GM12878 (cell line): ENCODE measurements at regions not wholly inside any gene's neighbourhood (a gene's known extent, or its start where the extent isn't known, plus 50 kb on each side); places are given as distances from the start of the nearest gene placed in this dataset.

Experiments used
- ATAC-seq: fragments of 200-7000 bp; cut with Tn5 transposase; 3 replicates; pipeline ENCODE4 v1.9.1; 2020; ENCODE audit warnings: mild to moderate bottlenecking, moderate library complexity
- BruUV-seq: library from RNA; stranded (reverse); fragments of 400-500 nt; replicated peaks from 2 replicates; lab custom pipeline; 2021; lab: Mats Ljungman, UMichigan
- CTCF ChIA-PET: fragments of 300-600 bp; sonication (Branson Sonifier 250); formaldehyde crosslinking; extraction: SDS; loops from one replicate; lab custom pipeline; 2021; ENCODE audit warnings: inconsistent platforms; lab: Yijun Ruan, JAX
- POLR2A ChIA-PET: fragments of 350-600 bp; formaldehyde crosslinking; extraction: SDS; loops from one replicate; lab custom pipeline; 2021; ENCODE audit warnings: inconsistent platforms; lab: Charles Lee
- RAD21 ChIA-PET: fragments of 300-600 bp; sonication (Branson Sonifier 250); formaldehyde crosslinking; loops from one replicate; lab custom pipeline; 2023; ENCODE audit warnings: antibody characterized with exemption; ENCODE audit not compliant: unreplicated experiment; lab: Charles Lee
- SMC1A ChIA-PET: fragments of 300-600 bp; sonication (Branson Sonifier 250); formaldehyde crosslinking; loops from one replicate; lab custom pipeline; 2023; ENCODE audit not compliant: unreplicated experiment, uncharacterized antibody; lab: Charles Lee
- DNase-seq: peaks from one replicate; pipeline ENCODE4 v3.0.0-alpha.2; 2011; ENCODE audit warnings: low read depth, low spot score
- FAIRE-seq: peaks from 3 replicates; lab custom pipeline; 2011; peaks lifted over from hg19 to GRCh38; lab: Jason Lieb, UNC
- H2AFZ ChIP-seq: 2 replicates; pipeline ENCODE4 v1.6.0; 2011; ENCODE audit warnings: low read depth, low read length, control low read depth; ENCODE audit not compliant: control insufficient read depth
- H3K27ac ChIP-seq: 2 replicates; pipeline ENCODE4 v1.5.1; 2011; ENCODE audit warnings: control low read depth; ENCODE audit not compliant: control insufficient read depth, insufficient read depth
- H3K27me3 ChIP-seq, 2 experiments: replicated peaks in 1 of 2; 2 replicates each; pipeline versions ENCODE4 v1.6.0 to v1.6.1; 2011; ENCODE audit warnings: low read length in 1 of 2; ENCODE audit not compliant: control insufficient read depth in 2 of 2, insufficient read depth in 2 of 2
- H3K36me3 ChIP-seq, 2 experiments: 2 replicates each; pipeline ENCODE4 v1.5.1; 2011; ENCODE audit warnings: low read length in 1 of 2; ENCODE audit not compliant: control insufficient read depth in 2 of 2, insufficient read depth in 2 of 2
- H3K4me1 ChIP-seq: 2 replicates; pipeline ENCODE4 v1.6.1; 2011; ENCODE audit warnings: mild to moderate bottlenecking, low read length, moderate library complexity, mixed read lengths; ENCODE audit not compliant: control insufficient read depth, insufficient read depth
- H3K4me2 ChIP-seq: 2 replicates; pipeline ENCODE4 v1.6.0; 2011; ENCODE audit warnings: control low read depth; ENCODE audit not compliant: control insufficient read depth, insufficient read depth
- H3K4me3 ChIP-seq: fragments of 200-600 bp; sonication (generic); 2 replicates; pipeline ENCODE4 v1.5.1; 2016
- H3K79me2 ChIP-seq: 2 replicates; pipeline ENCODE4 v1.6.0; 2011; ENCODE audit warnings: low read length; ENCODE audit not compliant: control insufficient read depth, insufficient read depth
- H3K9ac ChIP-seq: 2 replicates; pipeline ENCODE4 v1.8.0; 2011; ENCODE audit warnings: low read length, control low read depth, mixed read lengths; ENCODE audit not compliant: control insufficient read depth, insufficient read depth
- H3K9me3 ChIP-seq: replicated peaks from 3 replicates; pipeline ENCODE4 v1.5.1; 2011; ENCODE audit warnings: mild to moderate bottlenecking, low read length; ENCODE audit not compliant: control insufficient read depth, insufficient read depth
- H4K20me1 ChIP-seq: 2 replicates; pipeline ENCODE4 v1.6.0; 2011; ENCODE audit not compliant: control insufficient read depth, insufficient read depth
- ASH2L ChIP-seq: fragments of 300-600, 200-600 bp; sonication (generic); IDR thresholded peaks from 2 replicates; pipeline ENCODE4 v1.6.1; 2017; ENCODE audit warnings: low read depth, mild to moderate bottlenecking, borderline replicate concordance
- ATF7 ChIP-seq: fragments of 450-650 bp; IDR thresholded peaks from 2 replicates; pipeline ENCODE4 v1.6.1; 2016; ENCODE audit warnings: low read depth, mild to moderate bottlenecking
- BMI1 ChIP-seq: fragments of 450-650 bp; IDR thresholded peaks from 2 replicates; pipeline ENCODE4 v1.6.1; 2016; ENCODE audit warnings: mild to moderate bottlenecking, moderate library complexity, borderline replicate concordance
- JUNB ChIP-seq: IDR thresholded peaks from 2 replicates; pipeline ENCODE4 v1.6.1; 2016; ENCODE audit warnings: antibody characterized with exemption, mild to moderate bottlenecking
- NFYB ChIP-seq: IDR thresholded peaks from 2 replicates; pipeline ENCODE4 v1.6.1; 2011; ENCODE audit warnings: low read depth, mild to moderate bottlenecking, low read length, improper control_type of control experiment, moderate library complexity; ENCODE audit not compliant: insufficient read depth
- SMARCA5 ChIP-seq: fragments of 450-650 bp; IDR thresholded peaks from 2 replicates; pipeline ENCODE4 v1.6.1; 2017; ENCODE audit warnings: mild to moderate bottlenecking
- ZNF24 ChIP-seq: fragments of 450-650 bp; IDR thresholded peaks from 2 replicates; pipeline ENCODE4 v1.6.1; 2017; ENCODE audit warnings: antibody characterized with exemption, mild to moderate bottlenecking
- WGBS: methylation state at CpG from one replicate; pipeline ENCODE4 v1.1.6; 2016; ENCODE audit warnings: low lambda C conversion rate; ENCODE audit not compliant: insufficient replicate concordance, insufficient coverage; ENCODE audit errors: missing lambda C conversion rate; 5-methylcytosine and 5-hydroxymethylcytosine counted together
- in situ Hi-C: fragments of 300-500 bp; cut with MboI; formaldehyde crosslinking; loops from 9 replicates; pipeline ENCODE4 v1.14.3; 2018; ENCODE audit warnings: mixed read lengths
- intact Hi-C: fragments of 100-400 bp; cut with micrococcal nuclease; formaldehyde crosslinking; loops from one replicate; pipeline ENCODE4 v1.14.2; 2022; ENCODE audit not compliant: unreplicated experiment
- TF ChIP-seq, protein P1 (sequence below): IDR thresholded peaks from 2 replicates; pipeline ENCODE4 v1.6.1; 2011; ENCODE audit warnings: borderline replicate concordance, low read depth, mild to moderate bottlenecking, moderate library complexity, low read length; ENCODE audit not compliant: insufficient read depth, poor library complexity, severe bottlenecking
- TF ChIP-seq, protein P2 (sequence below): fragments of 450-650 bp; IDR thresholded peaks from 2 replicates; pipeline ENCODE4 v1.6.1; 2016; ENCODE audit warnings: mild to moderate bottlenecking
- TF ChIP-seq, protein P3 (sequence below): IDR thresholded peaks from 2 replicates; pipeline ENCODE4 v1.6.1; 2012; ENCODE audit warnings: low read length, inconsistent platforms
- TF ChIP-seq, protein P4 (sequence below): IDR thresholded peaks from 2 replicates; pipeline ENCODE4 v1.6.1; 2011; ENCODE audit warnings: low read depth, low read length, improper control_type of control experiment, borderline replicate concordance
- TF ChIP-seq, protein P5 (sequence below): fragments of 150-350 bp; IDR thresholded peaks from 2 replicates; pipeline ENCODE4 v1.6.1; 2014; ENCODE audit warnings: mild to moderate bottlenecking, low read depth, low read length

DNA sequence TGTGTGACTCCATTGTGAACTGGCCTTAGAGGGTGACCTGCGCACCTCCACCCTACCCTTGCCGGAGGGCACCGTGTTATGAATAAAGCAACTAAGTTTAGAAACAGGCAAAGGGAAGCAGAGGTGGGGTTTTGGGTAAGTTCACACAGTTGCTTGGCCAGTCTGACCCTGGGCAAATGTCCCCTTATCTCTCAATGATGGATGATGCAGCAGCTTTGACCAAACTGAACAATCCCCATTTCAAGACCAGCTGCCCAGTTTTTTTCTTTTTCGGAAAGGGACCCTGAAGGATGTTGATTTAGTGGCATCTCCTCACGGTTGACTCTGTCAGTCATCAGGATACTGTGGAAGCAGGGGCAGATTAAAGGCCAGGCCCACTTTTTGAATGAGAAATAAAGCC, 68.7 kb upstream of the PRDM1 start:
- Histone ChIP-seq H3K9ac (no peak overlapping the region), H3K27ac (no peak overlapping the region), H3K4me3 (no peak overlapping the region), H3K4me2 (no peak overlapping the region), H3K79me2 (no peaks in the 10 kb centered on the region), H4K20me1 (no peaks in the 10 kb centered on the region), H3K27me3 (no peaks in the 10 kb centered on the region), H3K36me3 (no peaks in the 10 kb centered on the region), H2AFZ (no peak overlapping the region), H3K4me1 (no peaks in the 10 kb centered on the region), H3K9me3 (no peaks in the 10 kb centered on the region)
- no peak for DNase-seq
- no peak for ATAC-seq
- ChIA-PET SMC1A (interaction anchor here (1.1 to 2.1 kb wide), 2 partner anchors 19 to 23 kb away, joined by 3 to 4 read pairs; no protein-coding TSS in a partner anchor), RAD21 (interaction anchor here (0.7 kb wide), 1 partner anchor 528 kb away, joined by 3 read pairs; no protein-coding TSS in a partner anchor), CTCF (interaction anchor here (0.9 kb wide), 1 partner anchor 66 kb away, joined by 3 read pairs; no protein-coding TSS in a partner anchor), POLR2A (no interaction called here)
- in situ Hi-C loops (no loop called here), intact Hi-C loops (no loop called here)
- BruUV-seq = no TSS peak
- FAIRE-seq = no peak
- TF ChIP-seq, protein P1, sequence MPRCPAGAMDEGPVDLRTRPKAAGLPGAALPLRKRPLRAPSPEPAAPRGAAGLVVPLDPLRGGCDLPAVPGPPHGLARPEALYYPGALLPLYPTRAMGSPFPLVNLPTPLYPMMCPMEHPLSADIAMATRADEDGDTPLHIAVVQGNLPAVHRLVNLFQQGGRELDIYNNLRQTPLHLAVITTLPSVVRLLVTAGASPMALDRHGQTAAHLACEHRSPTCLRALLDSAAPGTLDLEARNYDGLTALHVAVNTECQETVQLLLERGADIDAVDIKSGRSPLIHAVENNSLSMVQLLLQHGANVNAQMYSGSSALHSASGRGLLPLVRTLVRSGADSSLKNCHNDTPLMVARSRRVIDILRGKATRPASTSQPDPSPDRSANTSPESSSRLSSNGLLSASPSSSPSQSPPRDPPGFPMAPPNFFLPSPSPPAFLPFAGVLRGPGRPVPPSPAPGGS = no peak
- TF ChIP-seq, protein P2, sequence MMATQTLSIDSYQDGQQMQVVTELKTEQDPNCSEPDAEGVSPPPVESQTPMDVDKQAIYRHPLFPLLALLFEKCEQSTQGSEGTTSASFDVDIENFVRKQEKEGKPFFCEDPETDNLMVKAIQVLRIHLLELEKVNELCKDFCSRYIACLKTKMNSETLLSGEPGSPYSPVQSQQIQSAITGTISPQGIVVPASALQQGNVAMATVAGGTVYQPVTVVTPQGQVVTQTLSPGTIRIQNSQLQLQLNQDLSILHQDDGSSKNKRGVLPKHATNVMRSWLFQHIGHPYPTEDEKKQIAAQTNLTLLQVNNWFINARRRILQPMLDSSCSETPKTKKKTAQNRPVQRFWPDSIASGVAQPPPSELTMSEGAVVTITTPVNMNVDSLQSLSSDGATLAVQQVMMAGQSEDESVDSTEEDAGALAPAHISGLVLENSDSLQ = no peak
- no peak for TF ChIP-seq BMI1
- no peak for TF ChIP-seq NFYB
- TF ChIP-seq SMARCA5 = no peak
- no peak for TF ChIP-seq JUNB
- TF ChIP-seq, protein P3, sequence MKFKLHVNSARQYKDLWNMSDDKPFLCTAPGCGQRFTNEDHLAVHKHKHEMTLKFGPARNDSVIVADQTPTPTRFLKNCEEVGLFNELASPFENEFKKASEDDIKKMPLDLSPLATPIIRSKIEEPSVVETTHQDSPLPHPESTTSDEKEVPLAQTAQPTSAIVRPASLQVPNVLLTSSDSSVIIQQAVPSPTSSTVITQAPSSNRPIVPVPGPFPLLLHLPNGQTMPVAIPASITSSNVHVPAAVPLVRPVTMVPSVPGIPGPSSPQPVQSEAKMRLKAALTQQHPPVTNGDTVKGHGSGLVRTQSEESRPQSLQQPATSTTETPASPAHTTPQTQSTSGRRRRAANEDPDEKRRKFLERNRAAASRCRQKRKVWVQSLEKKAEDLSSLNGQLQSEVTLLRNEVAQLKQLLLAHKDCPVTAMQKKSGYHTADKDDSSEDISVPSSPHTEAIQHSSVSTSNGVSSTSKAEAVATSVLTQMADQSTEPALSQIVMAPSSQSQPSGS = no peak
- TF ChIP-seq ATF7 = no peak
- TF ChIP-seq, protein P4, sequence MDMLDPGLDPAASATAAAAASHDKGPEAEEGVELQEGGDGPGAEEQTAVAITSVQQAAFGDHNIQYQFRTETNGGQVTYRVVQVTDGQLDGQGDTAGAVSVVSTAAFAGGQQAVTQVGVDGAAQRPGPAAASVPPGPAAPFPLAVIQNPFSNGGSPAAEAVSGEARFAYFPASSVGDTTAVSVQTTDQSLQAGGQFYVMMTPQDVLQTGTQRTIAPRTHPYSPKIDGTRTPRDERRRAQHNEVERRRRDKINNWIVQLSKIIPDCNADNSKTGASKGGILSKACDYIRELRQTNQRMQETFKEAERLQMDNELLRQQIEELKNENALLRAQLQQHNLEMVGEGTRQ = no peak
- TF ChIP-seq, protein P5, sequence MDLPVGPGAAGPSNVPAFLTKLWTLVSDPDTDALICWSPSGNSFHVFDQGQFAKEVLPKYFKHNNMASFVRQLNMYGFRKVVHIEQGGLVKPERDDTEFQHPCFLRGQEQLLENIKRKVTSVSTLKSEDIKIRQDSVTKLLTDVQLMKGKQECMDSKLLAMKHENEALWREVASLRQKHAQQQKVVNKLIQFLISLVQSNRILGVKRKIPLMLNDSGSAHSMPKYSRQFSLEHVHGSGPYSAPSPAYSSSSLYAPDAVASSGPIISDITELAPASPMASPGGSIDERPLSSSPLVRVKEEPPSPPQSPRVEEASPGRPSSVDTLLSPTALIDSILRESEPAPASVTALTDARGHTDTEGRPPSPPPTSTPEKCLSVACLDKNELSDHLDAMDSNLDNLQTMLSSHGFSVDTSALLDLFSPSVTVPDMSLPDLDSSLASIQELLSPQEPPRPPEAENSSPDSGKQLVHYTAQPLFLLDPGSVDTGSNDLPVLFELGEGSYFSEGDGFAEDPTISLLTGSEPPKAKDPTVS = no peak
- TF ChIP-seq ZNF24 = no peak
- no peak for TF ChIP-seq ASH2L
- 57% methylated on average over 5 of the region's 5 CpGs for WGBS
